Lung (tissue), 11 donors: ENCODE measurements at regions not wholly inside any gene's neighbourhood (a gene's known extent, or its start where the extent isn't known, plus 50 kb on each side); places are given as distances from the start of the nearest gene placed in this dataset.

ENCODE experiments used
- ATAC-seq: fragments of 200-7000 bp; cut with Tn5 transposase; one replicate; pipeline ENCODE4 v1.9.1; 2020; ENCODE audit warnings: moderate number of reproducible peaks; ENCODE audit not compliant: insufficient read depth, low FRiP score
- DNase-seq, 3 donors: peaks; one replicate each; pipeline ENCODE4 v3.0.0-alpha.2; 2013 to 2017
- H3K27ac ChIP-seq, 2 donors: one replicate each; pipeline ENCODE4 v1.5.1; 2013; ENCODE audit warnings: mild to moderate bottlenecking in 2 of 2, moderate library complexity in 2 of 2, control low read depth in 1 of 2, inconsistent platforms in 1 of 2, low read depth in 1 of 2, low read length in 1 of 2
- H3K27me3 ChIP-seq, 3 donors: one replicate each; pipeline ENCODE4 v1.5.1; 2013; ENCODE audit warnings: low read length in 2 of 3; ENCODE audit not compliant: control insufficient read depth in 3 of 3, insufficient read depth in 3 of 3
- H3K36me3 ChIP-seq, 4 donors: one replicate each; pipeline ENCODE4 v1.5.1; 2013; ENCODE audit warnings: low read length in 4 of 4, mild to moderate bottlenecking in 1 of 4, moderate library complexity in 1 of 4; ENCODE audit not compliant: control insufficient read depth in 4 of 4, insufficient read depth in 4 of 4
- H3K4me1 ChIP-seq, 5 donors: one replicate each; pipeline ENCODE4 v1.5.1; 2013; ENCODE audit warnings: low read length in 5 of 5, mild to moderate bottlenecking in 2 of 5, moderate library complexity in 1 of 5; ENCODE audit not compliant: control insufficient read depth in 5 of 5, insufficient read depth in 5 of 5
- H3K4me3 ChIP-seq: one replicate; pipeline ENCODE4 v1.5.1; 2013; ENCODE audit warnings: mild to moderate bottlenecking, control low read depth, moderate library complexity
- H3K9ac ChIP-seq, 2 donors: one replicate each; pipeline ENCODE4 v1.5.1; 2013; ENCODE audit warnings: low read length in 2 of 2, control low read depth in 1 of 2; ENCODE audit not compliant: insufficient read depth in 1 of 2
- H3K9me3 ChIP-seq, 4 donors: one replicate each; pipeline ENCODE4 v1.5.1; 2013; ENCODE audit warnings: low read length in 3 of 4, mild to moderate bottlenecking in 1 of 4, moderate library complexity in 1 of 4; ENCODE audit not compliant: control insufficient read depth in 4 of 4, insufficient read depth in 3 of 4
- WGBS, 2 donors: extraction: QIAGEN DNeasy Blood & Tissue Kit; methylation state at CpG; one replicate each; pipeline ENCODE4 v1.1.7; 2013; 5-methylcytosine and 5-hydroxymethylcytosine counted together
- TF ChIP-seq, protein P1 (sequence below): IDR thresholded peaks from 2 replicates; pipeline ENCODE4 v1.5.1; 2012; ENCODE audit warnings: mild to moderate bottlenecking; ENCODE audit errors: control extremely low read depth, extremely low read depth
- donor health status: control.
- donor health status: control.
- donor health status: Bipolar disorder and iron deficiency.
- donor health status: healthy.
- donor health status: DM: yes; HTN: yes; CAD: no.

DNA sequence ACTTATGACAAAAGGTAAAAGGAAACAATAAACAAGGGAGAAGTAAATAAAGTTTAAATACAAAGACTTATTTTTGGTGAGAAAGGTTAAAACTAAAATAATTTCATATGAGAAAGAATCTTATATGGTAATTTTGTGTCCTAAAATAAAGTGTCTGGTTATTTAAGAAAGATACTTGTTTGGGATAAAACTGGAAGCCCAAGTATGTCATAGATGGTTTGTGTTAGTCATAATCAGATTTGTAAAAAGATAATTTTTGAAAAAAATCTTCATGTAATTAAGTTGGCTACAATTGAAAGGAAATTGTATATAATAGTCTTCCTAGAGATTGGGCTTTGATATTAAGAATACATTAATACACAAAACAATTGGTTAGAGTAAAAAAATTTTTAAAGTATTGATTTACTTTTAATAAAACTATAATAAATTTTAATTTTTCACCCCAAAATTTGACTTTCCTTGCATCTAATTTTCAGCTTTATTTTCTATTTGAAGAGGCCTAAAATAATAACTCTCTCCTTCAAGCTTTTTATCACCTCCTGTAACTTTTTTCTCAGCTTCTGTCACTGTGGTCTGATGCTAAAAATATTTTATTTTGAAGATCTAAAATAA is 315.6 kb downstream of the SLITRK5 start:
- Histone ChIP-seq H3K27me3 (no peaks in the 10 kb centered on the region), H3K4me3 (no peak overlapping the region), H3K27ac (no peak overlapping the region), H3K4me1 (no peaks in the 10 kb centered on the region), H3K9me3 (no peaks in the 10 kb centered on the region), H3K9ac (no peak overlapping the region), H3K36me3 (no peaks in the 10 kb centered on the region)
- TF ChIP-seq, protein P1, sequence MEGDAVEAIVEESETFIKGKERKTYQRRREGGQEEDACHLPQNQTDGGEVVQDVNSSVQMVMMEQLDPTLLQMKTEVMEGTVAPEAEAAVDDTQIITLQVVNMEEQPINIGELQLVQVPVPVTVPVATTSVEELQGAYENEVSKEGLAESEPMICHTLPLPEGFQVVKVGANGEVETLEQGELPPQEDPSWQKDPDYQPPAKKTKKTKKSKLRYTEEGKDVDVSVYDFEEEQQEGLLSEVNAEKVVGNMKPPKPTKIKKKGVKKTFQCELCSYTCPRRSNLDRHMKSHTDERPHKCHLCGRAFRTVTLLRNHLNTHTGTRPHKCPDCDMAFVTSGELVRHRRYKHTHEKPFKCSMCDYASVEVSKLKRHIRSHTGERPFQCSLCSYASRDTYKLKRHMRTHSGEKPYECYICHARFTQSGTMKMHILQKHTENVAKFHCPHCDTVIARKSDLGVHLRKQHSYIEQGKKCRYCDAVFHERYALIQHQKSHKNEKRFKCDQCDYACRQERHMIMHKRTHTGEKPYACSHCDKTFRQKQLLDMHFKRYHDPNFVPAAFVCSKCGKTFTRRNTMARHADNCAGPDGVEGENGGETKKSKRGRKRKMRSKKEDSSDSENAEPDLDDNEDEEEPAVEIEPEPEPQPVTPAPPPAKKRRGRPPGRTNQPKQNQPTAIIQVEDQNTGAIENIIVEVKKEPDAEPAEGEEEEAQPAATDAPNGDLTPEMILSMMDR, result no peak
- no peak for ATAC-seq
- DNase-seq, result no peak

DNA sequence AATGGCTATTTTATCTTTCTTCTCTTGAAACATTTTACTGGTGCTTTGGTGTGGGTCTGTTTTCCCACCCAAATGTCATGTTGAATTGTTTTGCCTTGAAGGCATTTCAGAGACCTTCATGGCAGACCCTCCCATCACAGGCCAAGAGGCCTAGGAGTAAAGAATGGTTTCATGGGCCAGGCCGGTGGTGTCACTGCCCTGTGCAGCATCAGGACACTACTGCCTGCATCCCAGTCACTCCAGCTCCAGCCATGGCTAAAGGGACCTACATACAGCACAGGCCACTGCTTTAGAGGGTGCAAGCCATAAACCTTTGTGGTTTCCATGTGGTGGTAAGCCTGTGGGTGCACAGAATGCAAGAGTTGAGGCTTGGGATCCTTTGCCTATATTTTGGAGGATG is 326.9 kb downstream of the SLITRK5 start:
- no peaks in the 10 kb centered on the region for H3K36me3 ChIP-seq
- DNase-seq (no peak), ATAC-seq (no peak)
- H3K9ac ChIP-seq, result no peak overlapping the region
- H3K27ac ChIP-seq, result no peak overlapping the region
- H3K4me1 ChIP-seq, result no peaks in the 10 kb centered on the region
- no peaks in the 10 kb centered on the region for H3K27me3 ChIP-seq
- TF ChIP-seq, protein P1, result no peak
- H3K9me3 ChIP-seq, result peaks cover 0 to 5% (median 0%) of the 10 kb centered on the region in 4 donors
- WGBS, 2 donors, result 98 to 100% methylated on average over 1 of the region's 1 CpG
- H3K4me3 ChIP-seq, result no peak overlapping the region

DNA sequence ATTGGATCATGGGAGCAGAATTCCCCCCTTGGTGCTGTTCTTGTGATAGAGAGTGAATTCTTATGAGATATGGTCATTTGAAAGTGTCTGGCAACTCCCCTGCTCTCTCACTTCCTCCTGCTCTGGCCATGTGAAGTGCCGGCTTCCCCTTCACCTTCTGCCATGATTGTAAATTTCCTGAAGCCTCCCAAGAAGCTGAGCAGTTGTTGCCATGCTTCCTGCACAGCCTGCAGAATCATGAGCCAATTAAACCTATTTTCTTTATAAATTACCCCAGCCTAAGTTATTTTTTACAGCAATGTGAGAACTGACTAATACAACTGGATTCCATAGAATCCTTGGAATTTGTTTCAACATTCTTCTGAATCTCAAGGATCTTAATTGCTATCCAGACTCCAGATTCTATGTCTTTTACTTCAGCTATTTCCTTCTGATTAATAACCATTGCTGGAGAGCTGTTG is 328.1 kb downstream of the SLITRK5 start:
- no peaks in the 10 kb centered on the region for H3K36me3 ChIP-seq
- no peaks in the 10 kb centered on the region for H3K27me3 ChIP-seq
- H3K9me3 ChIP-seq, result peaks cover 0 to 5% (median 0%) of the 10 kb centered on the region in 4 donors
- H3K4me3 ChIP-seq, result no peak overlapping the region
- no peak for ATAC-seq
- DNase-seq, result no peak
- no peaks in the 10 kb centered on the region for H3K4me1 ChIP-seq
- H3K27ac ChIP-seq, result no peak overlapping the region
- TF ChIP-seq, protein P1, result no peak
- WGBS, 2 donors, result 50 to 59% methylated on average over 1 of the region's 1 CpG
- no peak overlapping the region for H3K9ac ChIP-seq

DNA sequence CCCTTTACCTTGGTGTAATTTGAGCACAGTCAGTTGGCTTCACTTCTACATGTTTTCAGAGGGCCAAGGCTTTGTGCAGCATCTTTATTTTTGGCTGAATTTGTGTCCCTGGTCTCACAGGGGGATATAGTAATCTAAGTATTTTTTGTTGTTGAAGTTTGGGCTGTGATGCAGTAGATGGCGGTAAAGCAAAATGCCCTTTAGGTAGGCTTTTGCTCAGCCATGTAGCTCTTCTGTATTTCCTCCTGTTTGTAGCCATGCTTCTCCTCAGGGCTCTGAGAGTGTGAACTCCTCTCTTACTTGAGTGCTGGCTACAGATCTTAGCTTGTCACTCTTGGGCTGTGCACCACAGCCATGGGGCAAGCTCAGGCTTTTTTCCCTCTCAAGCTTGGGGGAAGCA is 328.6 kb downstream of the SLITRK5 start:
- H3K9ac ChIP-seq, result no peak overlapping the region
- H3K4me1 ChIP-seq, result no peaks in the 10 kb centered on the region
- ATAC-seq (no peak), DNase-seq (no peak)
- no peak overlapping the region for H3K27ac ChIP-seq
- no peak overlapping the region for H3K4me3 ChIP-seq
- no peaks in the 10 kb centered on the region for H3K27me3 ChIP-seq
- H3K9me3 ChIP-seq, result peaks cover 0 to 5% (median 0%) of the 10 kb centered on the region in 4 donors
- TF ChIP-seq, protein P1, result no peak
- WGBS, 2 donors, result 95 to 100% methylated on average over 1 of the region's 1 CpG
- no peaks in the 10 kb centered on the region for H3K36me3 ChIP-seq
